NOMO-1 treated with DMSO at 0.1 percent for 48 hours (cell line): ENCODE measurements at regions not wholly inside any gene's neighbourhood (a gene's known extent, or its start where the extent isn't known, plus 50 kb on each side); places are given as distances from the start of the nearest gene placed in this dataset.
"Not testable (repeated sequence)": the region's sequence is repeated elsewhere in the genome, so short reads cannot be mapped to it uniquely, and the experiment has no call there.

Source experiments
- DNase-seq: peaks from one replicate; lab custom pipeline; 2025; ENCODE audit not compliant: unreplicated experiment; lab: John Stamatoyannopoulos, UW

- DNase-seq, result no peak
These were observed 140.5 kb downstream of the TFAP2B start for GRCh38 chr6:50959081-50959641.

- peak; percentile 88 for DNase-seq
These were observed 142.9 kb downstream of the TFAP2B start for GRCh38 chr6:50961611-50962010.

- peak; percentile 90 for DNase-seq
These were observed 143.6 kb downstream of the TFAP2B start for GRCh38 chr6:50962213-50962759.

- DNase-seq, result peak; percentile 77
These were observed 145.3 kb downstream of the TFAP2B start for GRCh38 chr6:50963952-50964351.

GRCh38 chr6:50965495-50965894 is 146.8 kb downstream of the TFAP2B start:
- no peak for DNase-seq

- DNase-seq, result peak; percentile 69
These were observed 147.9 kb downstream of the TFAP2B start for GRCh38 chr6:50966532-50966931.

GRCh38 chr6:50966986-50967385 is 148.3 kb downstream of the TFAP2B start:
- DNase-seq, result peak; percentile 57

GRCh38 chr6:50968246-50968645 is 149.6 kb downstream of the TFAP2B start:
- not testable (repeated sequence) for DNase-seq

- DNase-seq, result no peak
These were observed 152.2 kb downstream of the TFAP2B start for GRCh38 chr6:50970908-50971307.

GRCh38 chr6:50973464-50973863 is 154.8 kb downstream of the TFAP2B start:
- DNase-seq, result no peak

- DNase-seq, result no peak
These were observed 155.6 kb downstream of the TFAP2B start for GRCh38 chr6:50974319-50974718.

GRCh38 chr6:50975216-50975615 is 156.5 kb downstream of the TFAP2B start:
- no peak for DNase-seq

GRCh38 chr6:50976907-50977306 is 158.2 kb downstream of the TFAP2B start:
- DNase-seq, result no peak

GRCh38 chr6:50977796-50978195 is 159.1 kb downstream of the TFAP2B start:
- DNase-seq, result no peak

GRCh38 chr6:50978380-50979170 is 159.9 kb downstream of the TFAP2B start:
- no peak for DNase-seq

- DNase-seq, result no peak
These were observed 160.5 kb downstream of the TFAP2B start for GRCh38 chr6:50979171-50979525.

- no peak for DNase-seq
These were observed 165.5 kb downstream of the TFAP2B start for GRCh38 chr6:50984135-50984534.

GRCh38 chr6:50986319-50986718 is 167.6 kb downstream of the TFAP2B start:
- no peak for DNase-seq

GRCh38 chr6:50989123-50989522 is 170.5 kb downstream of the TFAP2B start:
- no peak for DNase-seq

GRCh38 chr6:50990750-50991446 is 172.2 kb downstream of the TFAP2B start:
- no peak for DNase-seq

GRCh38 chr6:50992232-50992631 is 173.6 kb downstream of the TFAP2B start:
- no peak for DNase-seq
